Heart left ventricle (tissue), 16 donors: ENCODE measurements at regions not wholly inside any gene's neighbourhood (a gene's known extent, or its start where the extent isn't known, plus 50 kb on each side); places are given as distances from the start of the nearest gene placed in this dataset.

Experiments
- ATAC-seq, 4 donors: fragments of 200-7000 bp; cut with Tn5 transposase; one replicate each; pipeline ENCODE4 v1.9.1; 2020 to 2022; ENCODE audit warnings: moderate library complexity in 4 of 4, mild to moderate bottlenecking in 3 of 4, moderate number of reproducible peaks in 1 of 4
- DNase-seq, 5 donors: peaks; one replicate each; pipeline ENCODE4 v3.0.0-alpha.2; 2020
- H3K27ac ChIP-seq, 12 donors: fragments of 200-600 bp; sonication (generic) in 4 of 12; one replicate each; pipeline versions ENCODE4 v1.5.0 to v1.8.0; 2016 to 2022; ENCODE audit warnings: mild to moderate bottlenecking in 2 of 12
- H3K27me3 ChIP-seq, 9 donors: fragments of 200-600 bp; sonication (generic) in 2 of 9; one replicate each; pipeline versions ENCODE4 v1.5.1 to v1.8.0; 2016 to 2022; ENCODE audit warnings: mild to moderate bottlenecking in 3 of 9
- H3K36me3 ChIP-seq, 9 donors: fragments of 200-600 bp; sonication (generic) in 2 of 9; one replicate each; pipeline versions ENCODE4 v1.5.0 to v1.8.0; 2018 to 2022; ENCODE audit warnings: mild to moderate bottlenecking in 2 of 9
- H3K4me1 ChIP-seq, 12 donors: fragments of 200-600 bp; sonication (generic) in 4 of 12; one replicate each; pipeline versions ENCODE4 v1.5.0 to v1.8.0; 2016 to 2022; ENCODE audit warnings: mild to moderate bottlenecking in 3 of 12
- H3K4me3 ChIP-seq, 12 donors: fragments of 200-600 bp; sonication (generic) in 4 of 12; one replicate each; pipeline versions ENCODE4 v1.5.0 to v1.8.0; 2017 to 2022; ENCODE audit warnings: mild to moderate bottlenecking in 9 of 12, moderate library complexity in 4 of 12
- H3K9me3 ChIP-seq, 12 donors: fragments of 200-600 bp; sonication (generic) in 4 of 12; one replicate each; pipeline versions ENCODE4 v1.5.0 to v1.8.0; 2016 to 2022; ENCODE audit warnings: mild to moderate bottlenecking in 1 of 12
- CTCF ChIP-seq, 12 donors: fragments of 200-600 bp; sonication (generic) in 4 of 12; IDR thresholded peaks; one replicate each; pipeline versions ENCODE4 v1.5.0 to v1.8.0; 2018 to 2022; ENCODE audit warnings: antibody characterized with exemption in 12 of 12, mild to moderate bottlenecking in 5 of 12
- POLR2A ChIP-seq, 2 donors: fragments of 450-650 bp; IDR thresholded peaks; one replicate each; pipeline ENCODE4 v1.6.1; 2017; ENCODE audit warnings: antibody characterized with exemption in 2 of 2, mild to moderate bottlenecking in 2 of 2, moderate library complexity in 2 of 2
- whole genome bisulfite sequencing, 4 donors: extraction: QIAGEN DNeasy Blood & Tissue Kit in 2 of 4; methylation state at CpG; one replicate each; pipeline versions ENCODE4 v1.1.5 to v1.1.7; 2013 to 2018; 5-methylcytosine and 5-hydroxymethylcytosine counted together
- intact Hi-C, 10 donors: fragments of 100-400 bp; cut with DNase I; formaldehyde crosslinking; loops; one replicate each; pipeline versions ENCODE4 v1.11.1 to v1.14.2; 2022
- donor health status: ischemic (EF 13 %, LVEDD 7.1; RV severe dilation, severe dysfunction).
- donor health status: healthy with polysubstance abuse.
- donor health status: DM: no; HTN: yes; CAD: no.
- donor health status: DM: no; HTN: no; CAD: no.
- donor health status: ischemic (EF 25% LVEDD 6.9; RV normal size, moderate dysfunction).
- donor health status: ischemic (EF 25% LVEDD 5.7; RV mildly dilated, moderate dysfunction).
- donor health status: healthy.
- donor health status: DM: yes; HTN: yes; CAD: no.
- donor health status: ischemic (EF 35%, LVEDD 5.7; RV mildly dilated, moderate dysfunction).
- donor health status: nonischemic (EF 11% LVEDD 7.7; RV severe dilation, severe dysfunction).
- donor health status: DM: yes; HTN: yes; CAD: no.
- donor health status: PGD.
- donor health status: ischemic (EF 29% LVEDD 5.4; RV normal size, mild dysfunction).
- donor health status: nonischemic (EF 23%, LVEDD 6.1; RV moderate dilation, normal function).

GRCh38 chr21:34198231-34199120 is 125.1 kb downstream of the MRPS6 start:
- Histone ChIP-seq H3K9me3 (no peaks in the 10 kb centered on the region), H3K27me3 (no peaks in the 10 kb centered on the region), H3K36me3 (no peaks in the 10 kb centered on the region), H3K27ac (peak overlapping the region in 1 of 12 donors; percentile 2), H3K4me3 (no peak overlapping the region), H3K4me1 (peaks cover 0 to 39% (median 8%) of the 10 kb centered on the region in 12 donors)
- WGBS, 4 donors: 76 to 80% (median 77%) methylated on average over 16 of the region's 16 CpGs
- intact Hi-C loops: loop anchor here in 2 of 10 donors (5.0 to 10.0 kb wide), 2 partner anchors 66 to 274 kb away; no protein-coding TSS in a partner anchor
- ATAC-seq (no peak), DNase-seq (no peak)
- TF ChIP-seq CTCF (IDR thresholded peaks at IDR 0.05) (no peak), POLR2A (IDR thresholded peaks at IDR 0.05) (no peak)

GRCh38 chr21:34199121-34199910 is 125.9 kb downstream of the MRPS6 start:
- no peaks in the 10 kb centered on the region for H3K9me3 ChIP-seq
- intact Hi-C loops: loop anchor here in 2 of 10 donors (5.0 to 10.0 kb wide), 2 partner anchors 67 to 275 kb away; no protein-coding TSS in a partner anchor
- TF ChIP-seq POLR2A (IDR thresholded peaks at IDR 0.05) (no peak), CTCF (IDR thresholded peaks at IDR 0.05) (no peak)
- 56 to 63% (median 59%) methylated on average over 7 of the region's 7 CpGs for WGBS, 4 donors
- no peaks in the 10 kb centered on the region for H3K27me3 ChIP-seq
- peak in 1 of 5 donors; percentile 34 for DNase-seq
- no peaks in the 10 kb centered on the region for H3K36me3 ChIP-seq
- H3K27ac ChIP-seq: peak overlapping the region in 1 of 12 donors; percentile 20
- no peak for ATAC-seq
- peaks cover 0 to 43% (median 11%) of the 10 kb centered on the region in 12 donors for H3K4me1 ChIP-seq
- H3K4me3 ChIP-seq: no peak overlapping the region

GRCh38 chr21:34200288-34200905 is 127.0 kb downstream of the MRPS6 start:
- peak in 2 of 4 donors; percentile 9 to 18 for ATAC-seq
- TF ChIP-seq POLR2A (IDR thresholded peaks at IDR 0.05): no peak
- no peak for TF ChIP-seq CTCF (IDR thresholded peaks at IDR 0.05)
- Histone ChIP-seq H3K36me3 (no peaks in the 10 kb centered on the region), H3K4me1 (peaks cover 0 to 50% (median 14%) of the 10 kb centered on the region in 12 donors), H3K27me3 (no peaks in the 10 kb centered on the region), H3K4me3 (no peak overlapping the region), H3K9me3 (no peaks in the 10 kb centered on the region), H3K27ac (peak overlapping the region in 2 of 12 donors; percentile 20 to 65)
- intact Hi-C loops: loop anchor here (2.0 to 10.0 kb wide), 8 partner anchors 114 to 278 kb away; partner anchors contain the start of genes MRPS6 (in 7 of the 10) and SLC5A3 (in 7 of the 10)
- no peak for DNase-seq
- WGBS, 4 donors: 78 to 83% (median 83%) methylated on average over 7 of the region's 7 CpGs
